Dermis blood vessel endothelial cell (primary cell): ENCODE measurements at regions not wholly inside any gene's neighbourhood (a gene's known extent, or its start where the extent isn't known, plus 50 kb on each side); places are given as distances from the start of the nearest gene placed in this dataset.
"Not testable (repeated sequence)": the region's sequence is repeated elsewhere in the genome, so short reads cannot be mapped to it uniquely, and the experiment has no call there.

Experiments used
- DNase-seq: peaks from one replicate; pipeline ENCODE4 v3.0.0; 2010

- no peak for DNase-seq
These were observed 431.8 kb downstream of the SLC6A15 start for GRCh38 chr12:84480803-84481202.

GRCh38 chr12:84470361-84470760 lies 442.2 kb downstream of the SLC6A15 start:
- DNase-seq, result no peak

GRCh38 chr12:84464616-84465015 lies 448.0 kb downstream of the SLC6A15 start:
- DNase-seq, result no peak

GRCh38 chr12:84463741-84464495 lies 448.7 kb downstream of the SLC6A15 start:
- DNase-seq, result no peak

GRCh38 chr12:84455598-84455997 lies 457.0 kb downstream of the SLC6A15 start:
- no peak for DNase-seq

GRCh38 chr12:84446478-84446877 lies 466.1 kb downstream of the SLC6A15 start:
- not testable (repeated sequence) for DNase-seq

- no peak for DNase-seq
These were observed 476.5 kb downstream of the SLC6A15 start for GRCh38 chr12:84436134-84436533.

GRCh38 chr12:84435682-84436081 lies 476.9 kb downstream of the SLC6A15 start:
- no peak for DNase-seq

- no peak for DNase-seq
These were observed 490.3 kb downstream of the SLC6A15 start for GRCh38 chr12:84422340-84422739.

GRCh38 chr12:84421103-84421502 lies 491.5 kb downstream of the SLC6A15 start:
- no peak for DNase-seq

GRCh38 chr12:84416626-84417025 lies 496.0 kb downstream of the SLC6A15 start:
- no peak for DNase-seq

GRCh38 chr12:84415946-84416345 lies 496.7 kb downstream of the SLC6A15 start:
- no peak for DNase-seq

GRCh38 chr12:84413656-84414055 lies 498.9 kb downstream of the SLC6A15 start:
- no peak for DNase-seq

- no peak for DNase-seq
These were observed 500.4 kb downstream of the SLC6A15 start for GRCh38 chr12:84412226-84412625.

- DNase-seq, result no peak
These were observed 501.6 kb downstream of the SLC6A15 start for GRCh38 chr12:84411031-84411430.

GRCh38 chr12:84408936-84409335 lies 503.7 kb downstream of the SLC6A15 start:
- DNase-seq, result no peak

GRCh38 chr12:84406720-84407119 lies 505.9 kb downstream of the SLC6A15 start:
- not testable (repeated sequence) for DNase-seq

- no peak for DNase-seq
These were observed 514.8 kb downstream of the SLC6A15 start for GRCh38 chr12:84397846-84398245.

- peak; percentile 8 for DNase-seq
These were observed 515.3 kb downstream of the SLC6A15 start for GRCh38 chr12:84397263-84397662.

- not testable (repeated sequence) for DNase-seq
These were observed 521.4 kb downstream of the SLC6A15 start for GRCh38 chr12:84391176-84391575.

- no peak for DNase-seq
These were observed 528.2 kb downstream of the SLC6A15 start for GRCh38 chr12:84384384-84384783.

- not testable (repeated sequence) for DNase-seq
These were observed 530.1 kb downstream of the SLC6A15 start for GRCh38 chr12:84382486-84382885.

- no peak for DNase-seq
These were observed 536.3 kb downstream of the SLC6A15 start for GRCh38 chr12:84376320-84376719.

GRCh38 chr12:84375449-84376170 lies 537.0 kb downstream of the SLC6A15 start:
- no peak for DNase-seq
